ENCODE measurements at regions not wholly inside any gene's neighbourhood (a gene's known extent, or its start where the extent isn't known, plus 50 kb on each side); places are given as distances from the start of the nearest gene placed in this dataset.
"Not testable (repeated sequence)": the region's sequence is repeated elsewhere in the genome, so short reads cannot be mapped to it uniquely, and the experiment has no call there.

DNA sequence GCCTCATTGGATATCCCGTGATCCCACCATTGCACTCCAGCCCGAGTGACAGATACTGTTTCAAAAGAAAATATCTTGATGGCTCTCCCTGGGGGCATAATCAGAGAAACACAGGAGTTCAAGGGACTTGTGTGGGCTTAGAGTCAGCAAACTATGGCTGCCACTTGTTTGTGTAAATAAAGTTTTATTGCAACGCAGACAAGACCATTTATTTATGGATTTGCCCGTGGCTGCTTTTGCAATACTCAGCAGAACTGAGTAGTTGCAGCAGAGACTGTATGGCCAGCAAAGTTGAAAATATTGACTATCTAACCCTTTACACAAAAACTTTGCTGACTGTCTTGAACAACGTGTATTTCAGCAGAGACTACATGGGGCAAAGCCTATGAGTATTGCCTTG lies 75.5 kb upstream of the GPRC5B start:
- H2AFZ ChIP-seq (ENCODE audit: low read depth) = no peak overlapping the region
- H3K4me3 ChIP-seq (IDR thresholded peaks at IDR 0.05; ENCODE audit: insufficient read depth, low read depth, low read length) = no peak overlapping the region
- no peak overlapping the region for H3K4me2 ChIP-seq
- H3K27me3 ChIP-seq (ENCODE audit: insufficient read depth, low read depth) = no peaks in the 10 kb centered on the region
- H3K79me2 ChIP-seq (ENCODE audit: insufficient read depth, low read depth) = no peaks in the 10 kb centered on the region
- no peaks in the 10 kb centered on the region for H3K36me3 ChIP-seq (ENCODE audit: insufficient read depth)
- no peaks in the 10 kb centered on the region for H3K4me1 ChIP-seq (ENCODE audit: low read depth, poor library complexity, severe bottlenecking)
- TF ChIP-seq, protein P1, sequence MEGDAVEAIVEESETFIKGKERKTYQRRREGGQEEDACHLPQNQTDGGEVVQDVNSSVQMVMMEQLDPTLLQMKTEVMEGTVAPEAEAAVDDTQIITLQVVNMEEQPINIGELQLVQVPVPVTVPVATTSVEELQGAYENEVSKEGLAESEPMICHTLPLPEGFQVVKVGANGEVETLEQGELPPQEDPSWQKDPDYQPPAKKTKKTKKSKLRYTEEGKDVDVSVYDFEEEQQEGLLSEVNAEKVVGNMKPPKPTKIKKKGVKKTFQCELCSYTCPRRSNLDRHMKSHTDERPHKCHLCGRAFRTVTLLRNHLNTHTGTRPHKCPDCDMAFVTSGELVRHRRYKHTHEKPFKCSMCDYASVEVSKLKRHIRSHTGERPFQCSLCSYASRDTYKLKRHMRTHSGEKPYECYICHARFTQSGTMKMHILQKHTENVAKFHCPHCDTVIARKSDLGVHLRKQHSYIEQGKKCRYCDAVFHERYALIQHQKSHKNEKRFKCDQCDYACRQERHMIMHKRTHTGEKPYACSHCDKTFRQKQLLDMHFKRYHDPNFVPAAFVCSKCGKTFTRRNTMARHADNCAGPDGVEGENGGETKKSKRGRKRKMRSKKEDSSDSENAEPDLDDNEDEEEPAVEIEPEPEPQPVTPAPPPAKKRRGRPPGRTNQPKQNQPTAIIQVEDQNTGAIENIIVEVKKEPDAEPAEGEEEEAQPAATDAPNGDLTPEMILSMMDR (conservative IDR thresholded peaks at IDR 0.05; ENCODE audit: low read depth, low read length) = no peak
- no peak overlapping the region for H3K9ac ChIP-seq
- no peaks in the 10 kb centered on the region for H4K20me1 ChIP-seq (ENCODE audit: insufficient read depth)
- H3K27ac ChIP-seq = no peak overlapping the region

DNA sequence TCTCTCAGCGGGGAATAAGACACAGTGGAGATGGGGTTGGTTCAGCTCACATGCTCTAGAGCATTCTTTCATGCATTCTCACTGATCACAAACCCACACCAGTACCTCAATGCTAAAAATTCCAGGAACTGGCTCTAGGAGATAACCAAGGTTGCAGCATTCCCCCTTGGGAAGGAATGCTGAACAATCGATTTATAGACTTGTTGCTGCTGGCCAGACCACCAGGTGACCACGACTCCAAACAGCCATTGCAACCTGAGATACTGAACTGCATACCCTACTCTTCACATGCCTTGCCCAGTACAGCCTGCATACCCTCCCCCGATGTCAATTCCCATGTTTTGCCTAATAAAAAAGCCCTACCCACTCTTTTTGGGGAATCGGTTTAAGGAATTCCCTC lies 75.1 kb upstream of the GPRC5B start:
- TF ChIP-seq, protein P1 (conservative IDR thresholded peaks at IDR 0.05; ENCODE audit: low read depth, low read length) = no peak
- H3K36me3 ChIP-seq (ENCODE audit: insufficient read depth) = no peaks in the 10 kb centered on the region
- H3K9ac ChIP-seq = no peak overlapping the region
- no peaks in the 10 kb centered on the region for H3K4me1 ChIP-seq (ENCODE audit: low read depth, poor library complexity, severe bottlenecking)
- H2AFZ ChIP-seq (ENCODE audit: low read depth) = no peak overlapping the region
- no peak overlapping the region for H3K4me2 ChIP-seq
- no peak overlapping the region for H3K27ac ChIP-seq
- H3K27me3 ChIP-seq (ENCODE audit: insufficient read depth, low read depth) = no peaks in the 10 kb centered on the region
- no peaks in the 10 kb centered on the region for H3K79me2 ChIP-seq (ENCODE audit: insufficient read depth, low read depth)
- H4K20me1 ChIP-seq (ENCODE audit: insufficient read depth) = no peaks in the 10 kb centered on the region
- H3K4me3 ChIP-seq (IDR thresholded peaks at IDR 0.05; ENCODE audit: insufficient read depth, low read depth, low read length) = no peak overlapping the region

DNA sequence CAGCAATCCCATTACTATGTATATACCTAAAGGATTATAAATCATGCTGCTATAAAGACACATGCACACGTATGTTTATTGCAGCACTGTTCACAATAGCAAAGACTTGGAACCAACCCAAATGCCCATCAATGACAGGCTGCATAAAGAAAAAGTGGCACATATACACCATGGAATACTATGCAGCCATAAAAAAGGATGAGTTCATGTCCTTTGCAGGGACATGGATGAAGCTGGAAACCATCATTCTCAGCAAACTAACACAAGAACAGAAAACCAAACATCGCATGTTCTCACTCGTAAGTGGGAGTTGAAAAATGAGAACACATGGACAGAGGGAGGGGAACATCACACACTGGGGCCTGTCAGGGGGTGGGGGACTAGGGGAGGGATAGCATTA lies 71.2 kb upstream of the GPRC5B start:
- H3K27ac ChIP-seq; H3K4me1 ChIP-seq (ENCODE audit: low read depth, poor library complexity, severe bottlenecking); H3K4me2 ChIP-seq; H3K36me3 ChIP-seq (ENCODE audit: insufficient read depth); H2AFZ ChIP-seq (ENCODE audit: low read depth); H3K79me2 ChIP-seq (ENCODE audit: insufficient read depth, low read depth); H3K9ac ChIP-seq; H3K4me3 ChIP-seq (IDR thresholded peaks at IDR 0.05; ENCODE audit: insufficient read depth, low read depth, low read length); H3K27me3 ChIP-seq (ENCODE audit: insufficient read depth, low read depth); H4K20me1 ChIP-seq (ENCODE audit: insufficient read depth): not testable (repeated sequence)

DNA sequence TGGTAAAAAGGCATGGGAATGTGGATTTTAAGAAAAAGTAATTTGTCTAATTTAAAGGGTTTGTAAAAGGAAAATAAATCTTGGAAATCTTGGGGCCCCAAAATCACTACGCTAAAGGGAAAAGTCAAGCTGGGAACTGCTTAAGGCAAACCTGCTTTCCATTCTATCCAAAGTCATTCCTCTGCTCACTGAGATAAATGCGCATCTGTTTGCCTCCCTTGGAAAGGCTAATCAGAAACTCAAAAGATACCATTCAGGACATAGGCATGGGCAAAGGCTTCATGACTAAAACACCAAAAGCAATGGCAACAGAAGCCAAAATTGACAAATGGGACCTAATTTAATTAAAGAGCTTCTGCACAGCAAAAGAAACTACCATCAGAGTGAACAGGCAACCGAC lies 70.4 kb upstream of the GPRC5B start:
- H3K4me1 ChIP-seq (ENCODE audit: low read depth, poor library complexity, severe bottlenecking); H3K9ac ChIP-seq; H3K27me3 ChIP-seq (ENCODE audit: insufficient read depth, low read depth); H2AFZ ChIP-seq (ENCODE audit: low read depth); H3K4me3 ChIP-seq (IDR thresholded peaks at IDR 0.05; ENCODE audit: insufficient read depth, low read depth, low read length); H3K36me3 ChIP-seq (ENCODE audit: insufficient read depth); H3K4me2 ChIP-seq; H3K79me2 ChIP-seq (ENCODE audit: insufficient read depth, low read depth); H3K27ac ChIP-seq; H4K20me1 ChIP-seq (ENCODE audit: insufficient read depth): not testable (repeated sequence)

DNA sequence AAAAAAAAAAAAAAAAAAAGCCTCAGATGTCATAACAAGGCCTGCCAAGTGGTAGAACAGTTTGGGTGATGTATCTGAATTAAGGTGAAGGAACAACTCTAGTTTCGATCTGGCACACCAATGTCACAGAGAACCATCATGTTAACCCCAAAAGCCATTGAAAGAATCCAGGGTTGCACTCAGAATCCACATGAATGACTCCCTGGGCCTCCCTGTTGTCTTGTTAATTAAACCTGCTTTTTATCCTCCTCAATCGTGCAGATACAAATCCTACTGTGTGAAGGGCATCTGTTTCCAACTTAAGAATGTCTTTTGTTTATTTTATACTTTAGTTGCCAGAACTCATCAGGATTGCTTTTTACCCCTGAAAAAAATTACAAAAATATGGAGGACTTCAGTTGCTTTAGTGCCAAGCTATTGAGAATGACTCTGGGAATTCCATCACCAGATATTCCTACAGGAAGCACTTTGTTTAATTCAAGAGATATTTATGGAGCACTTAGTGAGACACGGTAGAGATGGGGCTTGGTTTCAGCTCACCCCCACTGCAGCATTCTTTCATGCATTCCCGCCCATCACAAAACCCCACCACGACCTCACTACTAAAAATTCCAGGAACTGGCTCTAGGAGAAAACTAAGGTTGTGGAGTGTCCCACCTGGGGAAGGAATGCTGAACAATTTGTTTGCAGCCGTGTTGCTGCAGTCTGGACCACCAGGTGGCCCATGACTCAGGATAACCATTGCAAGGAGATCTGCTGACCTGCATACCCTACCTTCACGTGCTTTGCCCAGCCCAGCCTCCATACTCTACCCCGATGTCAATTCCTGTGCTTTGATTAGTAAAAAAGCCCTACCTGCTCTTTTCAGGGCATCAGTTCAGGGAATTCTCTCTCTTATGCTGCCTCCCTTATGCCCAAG lies 63.8 kb upstream of the GPRC5B start:
- Histone ChIP-seq H2AFZ (ENCODE audit: low read depth) (no peak overlapping the region), H3K4me1 (ENCODE audit: low read depth, poor library complexity, severe bottlenecking) (no peaks in the 10 kb centered on the region), H3K36me3 (ENCODE audit: insufficient read depth) (no peaks in the 10 kb centered on the region), H3K79me2 (ENCODE audit: insufficient read depth, low read depth) (no peaks in the 10 kb centered on the region), H3K4me3 (IDR thresholded peaks at IDR 0.05; ENCODE audit: insufficient read depth, low read depth, low read length) (no peak overlapping the region), H3K4me2 (no peak overlapping the region), H3K9ac (no peak overlapping the region), H4K20me1 (ENCODE audit: insufficient read depth) (no peaks in the 10 kb centered on the region), H3K27me3 (ENCODE audit: insufficient read depth, low read depth) (no peaks in the 10 kb centered on the region), H3K27ac (no peak overlapping the region)
- TF ChIP-seq, protein P1 (conservative IDR thresholded peaks at IDR 0.05; ENCODE audit: low read depth, low read length) = no peak
